ENCODE measurements at regions not wholly inside any gene's neighbourhood (a gene's known extent, or its start where the extent isn't known, plus 50 kb on each side); places are given as distances from the start of the nearest gene placed in this dataset.

DNA sequence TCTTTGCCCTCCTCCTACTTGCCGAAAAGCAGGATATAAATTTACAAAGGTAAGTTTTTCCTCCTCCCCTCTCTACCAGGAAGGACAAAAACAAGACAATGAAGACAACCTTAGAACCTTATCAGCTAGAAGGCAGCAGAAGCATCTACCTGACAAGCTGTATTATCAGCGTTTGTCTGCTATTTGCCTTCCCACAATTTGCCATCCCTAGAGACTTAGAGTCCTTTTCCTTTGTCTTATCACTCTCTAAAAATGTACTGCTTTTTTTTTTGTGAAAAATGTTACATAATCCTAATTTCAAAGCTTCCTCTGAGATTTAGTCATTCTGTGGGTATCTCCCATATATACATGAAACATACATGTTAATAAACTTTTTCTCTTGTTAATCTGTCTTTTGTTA lies 176.9 kb upstream of the PROK2 start:
- H2AFZ ChIP-seq (replicated peaks), result no peak overlapping the region
- H3K9me3 ChIP-seq (ENCODE audit: low read depth), result no peaks in the 10 kb centered on the region
- Mint-ChIP-seq H3K4me3 (no peak overlapping the region), H3K9me3 (peaks cover 2% of the 10 kb centered on the region), H3K4me1 (no peaks in the 10 kb centered on the region), H3K27ac (no peak overlapping the region), H3K27me3 (ENCODE audit: insufficient read depth, low read depth) (peaks cover 2% of the 10 kb centered on the region), H3K36me3 (no peaks in the 10 kb centered on the region)
- H3K36me3 ChIP-seq, result no peaks in the 10 kb centered on the region
- H3K27me3 ChIP-seq, result no peaks in the 10 kb centered on the region
- TF ChIP-seq EZH2phosphoT487 (IDR thresholded peaks at IDR 0.05), result no peak
- no peak for TF ChIP-seq EZH2 (IDR thresholded peaks at IDR 0.05)
- TF ChIP-seq, protein P1, sequence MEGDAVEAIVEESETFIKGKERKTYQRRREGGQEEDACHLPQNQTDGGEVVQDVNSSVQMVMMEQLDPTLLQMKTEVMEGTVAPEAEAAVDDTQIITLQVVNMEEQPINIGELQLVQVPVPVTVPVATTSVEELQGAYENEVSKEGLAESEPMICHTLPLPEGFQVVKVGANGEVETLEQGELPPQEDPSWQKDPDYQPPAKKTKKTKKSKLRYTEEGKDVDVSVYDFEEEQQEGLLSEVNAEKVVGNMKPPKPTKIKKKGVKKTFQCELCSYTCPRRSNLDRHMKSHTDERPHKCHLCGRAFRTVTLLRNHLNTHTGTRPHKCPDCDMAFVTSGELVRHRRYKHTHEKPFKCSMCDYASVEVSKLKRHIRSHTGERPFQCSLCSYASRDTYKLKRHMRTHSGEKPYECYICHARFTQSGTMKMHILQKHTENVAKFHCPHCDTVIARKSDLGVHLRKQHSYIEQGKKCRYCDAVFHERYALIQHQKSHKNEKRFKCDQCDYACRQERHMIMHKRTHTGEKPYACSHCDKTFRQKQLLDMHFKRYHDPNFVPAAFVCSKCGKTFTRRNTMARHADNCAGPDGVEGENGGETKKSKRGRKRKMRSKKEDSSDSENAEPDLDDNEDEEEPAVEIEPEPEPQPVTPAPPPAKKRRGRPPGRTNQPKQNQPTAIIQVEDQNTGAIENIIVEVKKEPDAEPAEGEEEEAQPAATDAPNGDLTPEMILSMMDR (IDR thresholded peaks at IDR 0.05), result no peak
- no peak for DNase-seq (ENCODE audit: low spot score)
- no peaks in the 10 kb centered on the region for H4K20me1 ChIP-seq (ENCODE audit: low read depth)
- H3K79me2 ChIP-seq (ENCODE audit: low read depth), result no peaks in the 10 kb centered on the region
- no peak overlapping the region for H3K4me2 ChIP-seq
- no peaks in the 10 kb centered on the region for H3F3A ChIP-seq (ENCODE audit: low read depth)
- no peak overlapping the region for H3K4me3 ChIP-seq
- peaks cover 9% of the 10 kb centered on the region for H3K4me1 ChIP-seq
- H3K9ac ChIP-seq, result no peak overlapping the region
- no peak overlapping the region for H3K27ac ChIP-seq

DNA sequence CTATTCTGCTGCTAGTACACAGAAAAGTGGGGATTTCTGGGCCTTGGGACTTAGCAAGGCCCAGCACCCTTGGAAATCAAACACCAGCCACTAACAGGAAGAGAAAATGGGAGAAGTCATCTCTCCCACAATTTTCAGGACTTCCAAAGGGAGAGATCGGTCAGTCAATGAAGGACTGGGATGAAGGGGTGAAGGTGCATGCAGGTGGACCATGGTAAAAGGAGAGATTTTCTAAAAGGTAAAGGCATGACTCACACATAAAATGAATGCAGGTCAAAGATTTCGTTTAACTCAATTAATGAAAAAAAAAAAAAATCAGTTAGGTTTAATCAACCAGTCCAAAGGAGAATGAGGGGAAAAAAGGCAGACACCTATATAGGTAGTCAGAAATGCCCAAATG lies 176.4 kb upstream of the PROK2 start:
- Mint-ChIP-seq H3K36me3 (no peaks in the 10 kb centered on the region), H3K27ac (no peak overlapping the region), H3K9me3 (peaks cover 2% of the 10 kb centered on the region), H3K4me1 (no peaks in the 10 kb centered on the region), H3K27me3 (ENCODE audit: insufficient read depth, low read depth) (peaks cover 4% of the 10 kb centered on the region), H3K4me3 (no peak overlapping the region)
- Histone ChIP-seq H3K9me3 (ENCODE audit: low read depth) (no peaks in the 10 kb centered on the region), H3K4me2 (no peak overlapping the region), H3K27me3 (no peaks in the 10 kb centered on the region), H4K20me1 (ENCODE audit: low read depth) (no peaks in the 10 kb centered on the region), H2AFZ (replicated peaks) (no peak overlapping the region), H3K4me3 (no peak overlapping the region), H3K4me1 (peaks cover 9% of the 10 kb centered on the region), H3K79me2 (ENCODE audit: low read depth) (no peaks in the 10 kb centered on the region), H3F3A (ENCODE audit: low read depth) (peaks cover 2% of the 10 kb centered on the region), H3K27ac (no peak overlapping the region), H3K36me3 (no peaks in the 10 kb centered on the region), H3K9ac (no peak overlapping the region)
- DNase-seq (ENCODE audit: low spot score), result no peak
- no peak for TF ChIP-seq EZH2 (IDR thresholded peaks at IDR 0.05)

DNA sequence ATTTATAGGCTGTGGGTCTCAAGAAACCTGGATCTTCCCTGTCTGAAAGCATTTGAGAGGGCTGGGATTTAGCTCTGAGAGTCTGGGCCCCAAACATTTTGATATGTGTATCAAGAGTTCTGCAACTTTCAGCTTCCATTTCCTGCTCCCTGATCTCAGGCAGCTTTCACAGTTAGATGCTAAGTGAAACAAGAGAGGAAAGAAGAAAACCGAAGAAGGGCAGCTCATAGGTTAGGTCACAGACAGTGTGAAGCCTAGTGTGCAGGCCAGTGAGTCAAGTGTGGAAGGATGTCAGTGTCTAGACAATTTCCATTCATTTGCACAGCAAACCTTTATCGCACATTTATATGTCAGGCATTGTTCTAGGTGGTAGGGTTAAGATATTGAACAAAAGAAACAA lies 173.6 kb upstream of the PROK2 start:
- H3K27ac Mint-ChIP-seq, result no peak overlapping the region
- no peaks in the 10 kb centered on the region for H3K36me3 Mint-ChIP-seq
- H3K79me2 ChIP-seq (ENCODE audit: low read depth), result no peaks in the 10 kb centered on the region
- H3K4me3 Mint-ChIP-seq, result no peak overlapping the region
- no peak overlapping the region for H3K4me2 ChIP-seq
- H3K4me1 ChIP-seq, result peaks cover 21% of the 10 kb centered on the region
- H4K20me1 ChIP-seq (ENCODE audit: low read depth), result no peaks in the 10 kb centered on the region
- no peaks in the 10 kb centered on the region for H3K9me3 ChIP-seq (ENCODE audit: low read depth)
- no peak overlapping the region for H3K9ac ChIP-seq
- H2AFZ ChIP-seq (replicated peaks), result no peak overlapping the region
- H3K27me3 Mint-ChIP-seq (ENCODE audit: insufficient read depth, low read depth), result peaks cover 8% of the 10 kb centered on the region
- peaks cover 2% of the 10 kb centered on the region for H3K9me3 Mint-ChIP-seq
- peaks cover 11% of the 10 kb centered on the region for H3F3A ChIP-seq (ENCODE audit: low read depth)
- TF ChIP-seq EZH2phosphoT487 (IDR thresholded peaks at IDR 0.05) (no peak), EZH2 (IDR thresholded peaks at IDR 0.05) (no peak)
- TF ChIP-seq, protein P1 (IDR thresholded peaks at IDR 0.05), result no peak
- H3K36me3 ChIP-seq, result no peaks in the 10 kb centered on the region
- H3K27ac ChIP-seq, result no peak overlapping the region
- H3K4me1 Mint-ChIP-seq, result peaks cover 13% of the 10 kb centered on the region
- H3K27me3 ChIP-seq, result no peaks in the 10 kb centered on the region
- H3K4me3 ChIP-seq, result no peak overlapping the region
- no peak for DNase-seq (ENCODE audit: low spot score)

DNA sequence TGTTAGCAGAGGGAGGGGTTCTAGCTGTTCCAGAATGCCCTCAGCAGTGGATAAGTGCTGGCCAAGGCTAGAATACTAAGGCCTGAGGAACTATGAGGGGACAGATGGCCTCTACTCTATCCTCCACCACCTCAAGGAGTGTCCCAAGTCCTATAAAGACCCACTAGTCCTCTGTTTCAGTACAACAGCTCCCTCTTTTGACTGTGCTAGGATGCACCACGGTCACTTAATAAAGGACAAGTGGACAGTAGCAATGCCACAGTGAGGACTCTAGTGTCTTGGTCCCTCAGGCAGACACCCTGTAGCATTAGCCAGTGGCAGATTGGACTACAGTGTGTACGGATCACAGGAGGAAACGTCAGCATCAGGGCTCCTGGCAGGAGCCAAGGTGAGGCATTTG lies 171.8 kb upstream of the PROK2 start:
- peaks cover 11% of the 10 kb centered on the region for H3F3A ChIP-seq (ENCODE audit: low read depth)
- no peaks in the 10 kb centered on the region for H3K36me3 ChIP-seq
- peaks cover 11% of the 10 kb centered on the region for H3K27me3 Mint-ChIP-seq (ENCODE audit: insufficient read depth, low read depth)

More for the DNA sequence above, 171.8 kb upstream of the PROK2 start:
- no peak overlapping the region for H3K4me3 ChIP-seq
- H3K4me3 Mint-ChIP-seq, result no peak overlapping the region
- H3K9ac ChIP-seq, result no peak overlapping the region
- H3K9me3 ChIP-seq (ENCODE audit: low read depth), result no peaks in the 10 kb centered on the region
- no peak for TF ChIP-seq EZH2phosphoT487 (IDR thresholded peaks at IDR 0.05)
- TF ChIP-seq, protein P1 (IDR thresholded peaks at IDR 0.05), result peak; percentile 44
- H3K4me1 ChIP-seq, result peaks cover 21% of the 10 kb centered on the region
- H3K4me1 Mint-ChIP-seq, result peaks cover 13% of the 10 kb centered on the region
- H3K4me2 ChIP-seq, result no peak overlapping the region
- no peak overlapping the region for H2AFZ ChIP-seq (replicated peaks)
- H3K9me3 Mint-ChIP-seq, result peaks cover 2% of the 10 kb centered on the region
- no peak overlapping the region for H3K27ac ChIP-seq
- no peaks in the 10 kb centered on the region for H4K20me1 ChIP-seq (ENCODE audit: low read depth)
- no peaks in the 10 kb centered on the region for H3K79me2 ChIP-seq (ENCODE audit: low read depth)
- no peaks in the 10 kb centered on the region for H3K27me3 ChIP-seq
- H3K36me3 Mint-ChIP-seq, result no peaks in the 10 kb centered on the region
- no peak overlapping the region for H3K27ac Mint-ChIP-seq
- DNase-seq (ENCODE audit: low spot score), result peak; percentile 47
